Heart left ventricle (tissue), 16 donors: ENCODE measurements at regions not wholly inside any gene's neighbourhood (a gene's known extent, or its start where the extent isn't known, plus 50 kb on each side); places are given as distances from the start of the nearest gene placed in this dataset.

Source experiments
- ATAC-seq, 4 donors: fragments of 200-7000 bp; cut with Tn5 transposase; one replicate each; pipeline ENCODE4 v1.9.1; 2020 to 2022; ENCODE audit warnings: moderate library complexity in 4 of 4, mild to moderate bottlenecking in 3 of 4, moderate number of reproducible peaks in 1 of 4
- DNase-seq, 5 donors: peaks; one replicate each; pipeline ENCODE4 v3.0.0-alpha.2; 2020
- H3K27ac ChIP-seq, 12 donors: fragments of 200-600 bp; sonication (generic) in 4 of 12; one replicate each; pipeline versions ENCODE4 v1.5.0 to v1.8.0; 2016 to 2022; ENCODE audit warnings: mild to moderate bottlenecking in 2 of 12
- H3K27me3 ChIP-seq, 9 donors: fragments of 200-600 bp; sonication (generic) in 2 of 9; one replicate each; pipeline versions ENCODE4 v1.5.1 to v1.8.0; 2016 to 2022; ENCODE audit warnings: mild to moderate bottlenecking in 3 of 9
- H3K36me3 ChIP-seq, 9 donors: fragments of 200-600 bp; sonication (generic) in 2 of 9; one replicate each; pipeline versions ENCODE4 v1.5.0 to v1.8.0; 2018 to 2022; ENCODE audit warnings: mild to moderate bottlenecking in 2 of 9
- H3K4me1 ChIP-seq, 12 donors: fragments of 200-600 bp; sonication (generic) in 4 of 12; one replicate each; pipeline versions ENCODE4 v1.5.0 to v1.8.0; 2016 to 2022; ENCODE audit warnings: mild to moderate bottlenecking in 3 of 12
- H3K4me3 ChIP-seq, 12 donors: fragments of 200-600 bp; sonication (generic) in 4 of 12; one replicate each; pipeline versions ENCODE4 v1.5.0 to v1.8.0; 2017 to 2022; ENCODE audit warnings: mild to moderate bottlenecking in 9 of 12, moderate library complexity in 4 of 12
- H3K9me3 ChIP-seq, 12 donors: fragments of 200-600 bp; sonication (generic) in 4 of 12; one replicate each; pipeline versions ENCODE4 v1.5.0 to v1.8.0; 2016 to 2022; ENCODE audit warnings: mild to moderate bottlenecking in 1 of 12
- CTCF ChIP-seq, 12 donors: fragments of 200-600 bp; sonication (generic) in 4 of 12; IDR thresholded peaks; one replicate each; pipeline versions ENCODE4 v1.5.0 to v1.8.0; 2018 to 2022; ENCODE audit warnings: antibody characterized with exemption in 12 of 12, mild to moderate bottlenecking in 5 of 12
- POLR2A ChIP-seq, 2 donors: fragments of 450-650 bp; IDR thresholded peaks; one replicate each; pipeline ENCODE4 v1.6.1; 2017; ENCODE audit warnings: antibody characterized with exemption in 2 of 2, mild to moderate bottlenecking in 2 of 2, moderate library complexity in 2 of 2
- WGBS, 4 donors: extraction: QIAGEN DNeasy Blood & Tissue Kit in 2 of 4; methylation state at CpG; one replicate each; pipeline versions ENCODE4 v1.1.5 to v1.1.7; 2013 to 2018; 5-methylcytosine and 5-hydroxymethylcytosine counted together
- intact Hi-C, 10 donors: fragments of 100-400 bp; cut with DNase I; formaldehyde crosslinking; loops; one replicate each; pipeline versions ENCODE4 v1.11.1 to v1.14.2; 2022
- donor health status: ischemic (EF 13 %, LVEDD 7.1; RV severe dilation, severe dysfunction).
- donor health status: healthy with polysubstance abuse.
- donor health status: DM: no; HTN: yes; CAD: no.
- donor health status: DM: no; HTN: no; CAD: no.
- donor health status: ischemic (EF 25% LVEDD 6.9; RV normal size, moderate dysfunction).
- donor health status: ischemic (EF 25% LVEDD 5.7; RV mildly dilated, moderate dysfunction).
- donor health status: healthy.
- donor health status: DM: yes; HTN: yes; CAD: no.
- donor health status: ischemic (EF 35%, LVEDD 5.7; RV mildly dilated, moderate dysfunction).
- donor health status: nonischemic (EF 11% LVEDD 7.7; RV severe dilation, severe dysfunction).
- donor health status: DM: yes; HTN: yes; CAD: no.
- donor health status: PGD.
- donor health status: ischemic (EF 29% LVEDD 5.4; RV normal size, mild dysfunction).
- donor health status: nonischemic (EF 23%, LVEDD 6.1; RV moderate dilation, normal function).

GRCh38 chr11:37107415-37107814, 509.4 kb upstream of the RAG2 start:
- no peaks in the 10 kb centered on the region for H3K36me3 ChIP-seq
- ATAC-seq (no peak), DNase-seq (no peak)
- H3K4me1 ChIP-seq = no peaks in the 10 kb centered on the region
- H3K4me3 ChIP-seq = no peak overlapping the region
- TF ChIP-seq POLR2A (IDR thresholded peaks at IDR 0.05) = no peak
- no peaks in the 10 kb centered on the region for H3K27me3 ChIP-seq
- no peaks in the 10 kb centered on the region for H3K9me3 ChIP-seq
- intact Hi-C loops = no loop called here
- H3K27ac ChIP-seq = no peak overlapping the region

- H3K4me3 ChIP-seq = no peak overlapping the region
- DNase-seq (no peak), ATAC-seq (no peak)
- intact Hi-C loops = no loop called here
- no peaks in the 10 kb centered on the region for H3K27me3 ChIP-seq
- TF ChIP-seq CTCF (IDR thresholded peaks at IDR 0.05) (no peak), POLR2A (IDR thresholded peaks at IDR 0.05) (no peak)
- 63 to 74% (median 71%) methylated on average over 2 of the region's 2 CpGs for WGBS, 4 donors
- H3K9me3 ChIP-seq = no peaks in the 10 kb centered on the region
- H3K36me3 ChIP-seq = no peaks in the 10 kb centered on the region
- no peak overlapping the region for H3K27ac ChIP-seq
- H3K4me1 ChIP-seq = no peaks in the 10 kb centered on the region
Observed at GRCh38 chr11:37105427-37105826, 507.4 kb upstream of the RAG2 start.

GRCh38 chr11:37104380-37104779, 506.3 kb upstream of the RAG2 start:
- Histone ChIP-seq H3K27me3 (no peaks in the 10 kb centered on the region), H3K4me1 (no peaks in the 10 kb centered on the region), H3K27ac (no peak overlapping the region), H3K4me3 (no peak overlapping the region), H3K9me3 (no peaks in the 10 kb centered on the region), H3K36me3 (no peaks in the 10 kb centered on the region)
- TF ChIP-seq POLR2A (IDR thresholded peaks at IDR 0.05) = no peak
- no peak for TF ChIP-seq CTCF (IDR thresholded peaks at IDR 0.05)
- DNase-seq (no peak), ATAC-seq (no peak)
- intact Hi-C loops = no loop called here

DNA sequence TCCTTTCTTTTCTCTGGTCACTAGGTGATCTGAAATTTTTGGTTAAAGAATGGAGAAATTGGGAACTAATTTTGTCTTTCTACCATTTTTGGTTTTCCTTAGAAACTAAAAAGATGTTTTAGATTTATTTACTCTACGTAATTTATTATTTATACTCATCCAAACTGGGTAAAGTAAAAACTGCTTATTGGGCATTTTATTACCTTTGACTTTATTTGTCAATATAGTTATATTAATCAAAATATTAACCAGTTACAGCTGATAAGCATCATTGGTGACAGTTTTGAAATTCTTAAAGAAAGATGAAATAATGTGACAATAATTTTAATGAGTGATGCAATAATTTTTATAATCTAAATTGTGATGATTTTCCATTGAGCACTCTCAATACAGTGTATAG, 502.0 kb upstream of the RAG2 start:
- no peaks in the 10 kb centered on the region for H3K4me1 ChIP-seq
- no peaks in the 10 kb centered on the region for H3K36me3 ChIP-seq
- H3K9me3 ChIP-seq = no peaks in the 10 kb centered on the region
- TF ChIP-seq CTCF (IDR thresholded peaks at IDR 0.05) = no peak
- no peak for TF ChIP-seq POLR2A (IDR thresholded peaks at IDR 0.05)
- WGBS, 4 donors = 85 to 93% (median 92%) methylated on average over 1 of the region's 1 CpG
- H3K27me3 ChIP-seq = no peaks in the 10 kb centered on the region
- DNase-seq (no peak), ATAC-seq (no peak)
- intact Hi-C loops = no loop called here
- H3K4me3 ChIP-seq = no peak overlapping the region
- no peak overlapping the region for H3K27ac ChIP-seq

DNA sequence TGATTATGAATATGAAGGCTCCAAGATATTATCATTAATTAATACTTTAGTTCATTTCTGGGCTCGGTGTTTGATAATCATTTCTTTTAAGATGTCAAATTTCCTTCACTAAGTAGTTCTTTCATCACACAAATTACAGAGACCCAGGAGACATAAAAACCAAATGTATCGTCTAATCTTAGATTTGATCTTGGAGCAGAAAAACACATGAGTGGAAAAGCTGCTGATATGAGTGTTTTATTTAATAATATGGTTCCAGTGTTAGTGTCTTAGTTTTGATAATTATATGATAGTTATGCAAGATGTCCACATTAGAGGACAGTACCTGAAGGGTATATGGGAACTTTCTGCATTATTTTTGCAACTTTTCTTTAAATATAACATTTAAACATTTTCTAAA, 494.5 kb upstream of the RAG2 start:
- no peak for ATAC-seq

More for the DNA sequence above, 494.5 kb upstream of the RAG2 start:
- Histone ChIP-seq H3K4me3 (no peak overlapping the region), H3K4me1 (no peaks in the 10 kb centered on the region), H3K9me3 (no peaks in the 10 kb centered on the region), H3K27ac (no peak overlapping the region), H3K36me3 (no peaks in the 10 kb centered on the region), H3K27me3 (no peaks in the 10 kb centered on the region)
- intact Hi-C loops = no loop called here
- TF ChIP-seq POLR2A (IDR thresholded peaks at IDR 0.05) = no peak
- no peak for TF ChIP-seq CTCF (IDR thresholded peaks at IDR 0.05)
- no peak for DNase-seq
- WGBS, 4 donors = 73 to 77% (median 75%) methylated on average over 2 of the region's 2 CpGs
